ENCODE measurements at regions not wholly inside any gene's neighbourhood (a gene's known extent, or its start where the extent isn't known, plus 50 kb on each side); places are given as distances from the start of the nearest gene placed in this dataset.

DNA sequence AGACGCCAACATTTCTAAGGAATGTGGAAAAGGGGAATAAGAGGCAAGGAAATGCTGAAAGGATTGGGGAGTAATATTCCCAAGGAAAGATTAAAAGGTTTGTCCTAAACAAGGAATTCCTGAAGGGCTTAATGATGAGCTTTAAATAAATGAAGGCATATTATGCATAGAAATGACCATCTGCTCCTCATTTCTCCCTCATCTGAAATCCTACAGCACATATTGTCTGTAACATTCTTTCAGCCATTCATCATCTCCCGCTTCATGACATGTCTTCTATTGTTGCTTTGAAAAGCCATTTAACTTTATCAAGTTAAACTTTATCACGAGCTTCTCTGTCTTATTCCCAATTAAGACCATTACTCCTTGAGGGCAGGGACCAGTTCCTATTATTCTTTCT is 608.7 kb upstream of the PLXNA2 start:
- TF ChIP-seq FOXP2 (optimal IDR thresholded peaks at IDR 0.05; ENCODE audit: borderline replicate concordance, extremely low read depth, extremely low read length, insufficient read depth) (no peak), TAF1 (IDR thresholded peaks at IDR 0.05; ENCODE audit: borderline replicate concordance, insufficient read depth, low read length) (no peak), POLR2AphosphoS5 (IDR thresholded peaks at IDR 0.05; ENCODE audit: low read depth, low read length) (no peak), SIN3A (IDR thresholded peaks at IDR 0.05; ENCODE audit: borderline replicate concordance, insufficient read depth, low read length) (no peak)
- TF ChIP-seq, protein P1, sequence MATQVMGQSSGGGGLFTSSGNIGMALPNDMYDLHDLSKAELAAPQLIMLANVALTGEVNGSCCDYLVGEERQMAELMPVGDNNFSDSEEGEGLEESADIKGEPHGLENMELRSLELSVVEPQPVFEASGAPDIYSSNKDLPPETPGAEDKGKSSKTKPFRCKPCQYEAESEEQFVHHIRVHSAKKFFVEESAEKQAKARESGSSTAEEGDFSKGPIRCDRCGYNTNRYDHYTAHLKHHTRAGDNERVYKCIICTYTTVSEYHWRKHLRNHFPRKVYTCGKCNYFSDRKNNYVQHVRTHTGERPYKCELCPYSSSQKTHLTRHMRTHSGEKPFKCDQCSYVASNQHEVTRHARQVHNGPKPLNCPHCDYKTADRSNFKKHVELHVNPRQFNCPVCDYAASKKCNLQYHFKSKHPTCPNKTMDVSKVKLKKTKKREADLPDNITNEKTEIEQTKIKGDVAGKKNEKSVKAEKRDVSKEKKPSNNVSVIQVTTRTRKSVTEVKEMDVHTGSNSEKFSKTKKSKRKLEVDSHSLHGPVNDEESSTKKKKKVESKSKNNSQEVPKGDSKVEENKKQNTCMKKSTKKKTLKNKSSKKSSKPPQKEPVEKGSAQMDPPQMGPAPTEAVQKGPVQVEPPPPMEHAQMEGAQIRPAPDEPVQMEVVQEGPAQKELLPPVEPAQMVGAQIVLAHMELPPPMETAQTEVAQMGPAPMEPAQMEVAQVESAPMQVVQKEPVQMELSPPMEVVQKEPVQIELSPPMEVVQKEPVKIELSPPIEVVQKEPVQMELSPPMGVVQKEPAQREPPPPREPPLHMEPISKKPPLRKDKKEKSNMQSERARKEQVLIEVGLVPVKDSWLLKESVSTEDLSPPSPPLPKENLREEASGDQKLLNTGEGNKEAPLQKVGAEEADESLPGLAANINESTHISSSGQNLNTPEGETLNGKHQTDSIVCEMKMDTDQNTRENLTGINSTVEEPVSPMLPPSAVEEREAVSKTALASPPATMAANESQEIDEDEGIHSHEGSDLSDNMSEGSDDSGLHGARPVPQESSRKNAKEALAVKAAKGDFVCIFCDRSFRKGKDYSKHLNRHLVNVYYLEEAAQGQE (IDR thresholded peaks at IDR 0.05; ENCODE audit: insufficient read depth in 1 of 2, low read depth in 2 of 2, low read length in 2 of 2): no peak

DNA sequence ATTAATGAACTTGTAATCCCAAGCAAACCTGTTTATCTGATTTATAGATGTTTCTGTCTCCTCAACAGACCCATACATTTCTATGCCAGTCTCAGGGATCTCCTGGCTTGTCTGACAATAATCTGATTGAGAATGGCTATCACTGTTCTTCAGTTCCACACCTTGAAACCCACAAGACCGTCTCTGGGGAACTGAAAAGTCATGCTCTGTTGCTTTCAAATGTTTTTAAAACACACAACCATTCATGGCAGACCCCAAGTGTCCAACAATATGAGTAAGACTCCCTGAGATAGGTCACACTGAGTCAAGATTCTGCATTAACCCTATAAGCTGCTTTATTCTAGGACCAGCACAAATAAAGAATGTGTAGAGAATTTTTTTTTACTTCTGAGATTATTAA is 611.2 kb upstream of the PLXNA2 start:
- TF ChIP-seq TAF1 (IDR thresholded peaks at IDR 0.05; ENCODE audit: borderline replicate concordance, insufficient read depth, low read length) (no peak), POLR2AphosphoS5 (IDR thresholded peaks at IDR 0.05; ENCODE audit: low read depth, low read length) (no peak), SIN3A (IDR thresholded peaks at IDR 0.05; ENCODE audit: borderline replicate concordance, insufficient read depth, low read length) (no peak), FOXP2 (optimal IDR thresholded peaks at IDR 0.05; ENCODE audit: borderline replicate concordance, extremely low read depth, extremely low read length, insufficient read depth) (no peak)
- TF ChIP-seq, protein P1 (IDR thresholded peaks at IDR 0.05; ENCODE audit: insufficient read depth in 1 of 2, low read depth in 2 of 2, low read length in 2 of 2): no peak

DNA sequence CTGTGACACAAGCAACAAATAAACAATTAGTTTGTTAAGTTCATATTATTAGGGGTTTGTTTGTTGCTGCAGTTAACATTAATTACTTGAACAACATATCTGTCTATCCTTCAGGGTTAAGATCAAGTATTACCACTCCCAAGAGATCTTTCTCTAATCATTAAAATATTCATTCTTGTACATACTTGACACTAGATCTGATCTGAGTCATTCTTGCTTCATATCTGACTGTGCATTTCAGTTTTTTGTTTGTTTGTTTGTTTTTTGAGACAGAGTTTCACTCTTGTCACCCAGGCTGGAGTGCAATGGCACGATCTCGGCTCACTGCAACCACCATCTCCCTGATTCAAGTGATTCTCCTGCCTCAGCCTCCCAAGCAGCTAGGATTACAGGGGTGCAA is 613.3 kb upstream of the PLXNA2 start:
- TF ChIP-seq SIN3A (IDR thresholded peaks at IDR 0.05; ENCODE audit: borderline replicate concordance, insufficient read depth, low read length): no peak
- TF ChIP-seq TAF1 (IDR thresholded peaks at IDR 0.05; ENCODE audit: borderline replicate concordance, insufficient read depth, low read length): no peak
- TF ChIP-seq FOXP2 (optimal IDR thresholded peaks at IDR 0.05; ENCODE audit: borderline replicate concordance, extremely low read depth, extremely low read length, insufficient read depth): no peak
- TF ChIP-seq, protein P1 (IDR thresholded peaks at IDR 0.05; ENCODE audit: insufficient read depth in 1 of 2, low read depth in 2 of 2, low read length in 2 of 2): no peak
- no peak for TF ChIP-seq POLR2AphosphoS5 (IDR thresholded peaks at IDR 0.05; ENCODE audit: low read depth, low read length)

DNA sequence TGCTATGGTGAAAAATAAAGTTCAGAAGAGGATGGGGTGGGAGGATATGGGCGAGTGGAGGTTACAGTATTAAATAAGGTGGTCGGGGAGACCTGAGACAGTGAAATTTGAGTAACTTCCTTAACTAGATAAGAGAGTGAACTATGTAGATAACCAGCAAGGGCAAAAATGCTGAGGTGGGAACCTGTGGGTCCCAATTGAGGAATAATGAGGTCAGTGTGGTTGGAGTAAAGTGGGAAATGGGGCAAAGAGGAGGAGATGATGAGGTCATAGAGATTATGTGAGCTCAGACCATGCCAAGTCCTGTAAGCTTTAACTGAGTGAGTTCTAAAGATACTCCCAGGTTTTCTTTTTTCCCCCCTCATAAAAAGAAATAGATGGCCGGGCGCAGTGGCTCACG is 614.6 kb upstream of the PLXNA2 start:
- TF ChIP-seq, protein P1 (IDR thresholded peaks at IDR 0.05; ENCODE audit: insufficient read depth in 1 of 2, low read depth in 2 of 2, low read length in 2 of 2): no peak
- no peak for TF ChIP-seq SIN3A (IDR thresholded peaks at IDR 0.05; ENCODE audit: borderline replicate concordance, insufficient read depth, low read length)
- TF ChIP-seq TAF1 (IDR thresholded peaks at IDR 0.05; ENCODE audit: borderline replicate concordance, insufficient read depth, low read length): no peak
- TF ChIP-seq FOXP2 (optimal IDR thresholded peaks at IDR 0.05; ENCODE audit: borderline replicate concordance, extremely low read depth, extremely low read length, insufficient read depth): no peak
- TF ChIP-seq POLR2AphosphoS5 (IDR thresholded peaks at IDR 0.05; ENCODE audit: low read depth, low read length): no peak

Measured in PFSK-1 (cell line).